ENCODE measurements at regions not wholly inside any gene's neighbourhood (a gene's known extent, or its start where the extent isn't known, plus 50 kb on each side); places are given as distances from the start of the nearest gene placed in this dataset.

DNA sequence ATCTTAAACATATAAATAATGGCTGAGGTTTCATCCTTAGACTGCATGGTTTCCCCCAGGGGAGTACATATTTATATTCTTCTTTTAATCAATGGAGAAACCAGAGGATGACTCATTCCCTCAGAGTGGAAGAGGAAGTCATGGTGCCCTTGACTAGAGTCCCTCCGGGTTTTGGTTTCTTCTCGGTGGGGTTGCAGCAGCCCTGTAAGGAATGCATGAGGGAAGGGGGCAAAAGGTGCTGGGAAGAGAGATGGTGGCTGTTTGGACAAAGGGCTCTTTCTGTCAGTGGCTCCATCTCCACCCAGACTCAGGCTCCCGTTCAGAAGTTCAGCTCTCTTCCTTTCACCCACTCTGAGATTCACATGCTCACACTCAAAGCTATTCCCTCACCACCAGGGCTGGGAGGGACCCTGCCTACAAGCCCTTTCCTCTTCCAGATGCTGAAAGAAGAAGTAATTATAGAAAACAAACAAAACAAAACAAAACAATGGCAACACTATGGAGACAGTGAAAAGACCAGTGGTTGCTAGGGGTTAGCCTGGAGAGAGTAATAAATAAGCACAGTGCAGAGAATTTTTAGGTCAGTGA lies 129.8 kb upstream of the IL12B start:
- TF ChIP-seq, protein P1, sequence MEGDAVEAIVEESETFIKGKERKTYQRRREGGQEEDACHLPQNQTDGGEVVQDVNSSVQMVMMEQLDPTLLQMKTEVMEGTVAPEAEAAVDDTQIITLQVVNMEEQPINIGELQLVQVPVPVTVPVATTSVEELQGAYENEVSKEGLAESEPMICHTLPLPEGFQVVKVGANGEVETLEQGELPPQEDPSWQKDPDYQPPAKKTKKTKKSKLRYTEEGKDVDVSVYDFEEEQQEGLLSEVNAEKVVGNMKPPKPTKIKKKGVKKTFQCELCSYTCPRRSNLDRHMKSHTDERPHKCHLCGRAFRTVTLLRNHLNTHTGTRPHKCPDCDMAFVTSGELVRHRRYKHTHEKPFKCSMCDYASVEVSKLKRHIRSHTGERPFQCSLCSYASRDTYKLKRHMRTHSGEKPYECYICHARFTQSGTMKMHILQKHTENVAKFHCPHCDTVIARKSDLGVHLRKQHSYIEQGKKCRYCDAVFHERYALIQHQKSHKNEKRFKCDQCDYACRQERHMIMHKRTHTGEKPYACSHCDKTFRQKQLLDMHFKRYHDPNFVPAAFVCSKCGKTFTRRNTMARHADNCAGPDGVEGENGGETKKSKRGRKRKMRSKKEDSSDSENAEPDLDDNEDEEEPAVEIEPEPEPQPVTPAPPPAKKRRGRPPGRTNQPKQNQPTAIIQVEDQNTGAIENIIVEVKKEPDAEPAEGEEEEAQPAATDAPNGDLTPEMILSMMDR (IDR thresholded peaks at IDR 0.05; ENCODE audit: low read length): no peak
- TF ChIP-seq EZH2 (optimal IDR thresholded peaks at IDR 0.05; ENCODE audit: low read depth, low read length): no peak
- TF ChIP-seq EZH2phosphoT487 (IDR thresholded peaks at IDR 0.05; ENCODE audit: low read length): no peak
